T-helper 17 cell (primary cell): ENCODE measurements at regions not wholly inside any gene's neighbourhood (a gene's known extent, or its start where the extent isn't known, plus 50 kb on each side); places are given as distances from the start of the nearest gene placed in this dataset.

Experiments used
- ATAC-seq: fragments of 150-1000 bp; cut with Tn5 transposase; 2 replicates; pipeline ENCODE4 v1.10.0; 2021; ENCODE audit warnings: mild to moderate bottlenecking, moderate library complexity
- DNase-seq, 3 donors: peaks; one replicate each; pipeline versions ENCODE4 v3.0.0 to v3.0.0-alpha.2; 2020 to 2021
- H3K9me3 ChIP-seq: one replicate; pipeline ENCODE4 v1.7.0; 2013; ENCODE audit warnings: low read length, mild to moderate bottlenecking; ENCODE audit not compliant: control insufficient read depth, poor library complexity, severe bottlenecking
- H3K27ac Mint-ChIP-seq: one replicate; pipeline ENCODE4 v1.8.0; 2022; ENCODE audit warnings: mild to moderate bottlenecking, moderate library complexity, mixed read lengths
- H3K27me3 Mint-ChIP-seq: one replicate; pipeline ENCODE4 v1.8.0; 2022; ENCODE audit warnings: mixed read lengths
- H3K36me3 Mint-ChIP-seq: one replicate; pipeline ENCODE4 v1.8.0; 2022; ENCODE audit warnings: low read depth, mixed read lengths
- H3K4me1 Mint-ChIP-seq: one replicate; pipeline ENCODE4 v1.8.0; 2022; ENCODE audit warnings: mild to moderate bottlenecking, mixed read lengths
- H3K4me3 Mint-ChIP-seq: one replicate; pipeline ENCODE4 v1.8.0; 2022; ENCODE audit warnings: mild to moderate bottlenecking, moderate library complexity, mixed read lengths

GRCh38 chr7:13067036-13067435, 379.6 kb downstream of the ARL4A start:
- ATAC-seq (no peak), DNase-seq (no peak)
- H3K4me3 Mint-ChIP-seq, result no peak overlapping the region
- no peaks in the 10 kb centered on the region for H3K4me1 Mint-ChIP-seq
- no peaks in the 10 kb centered on the region for H3K36me3 Mint-ChIP-seq
- H3K27me3 Mint-ChIP-seq, result peaks cover 9% of the 10 kb centered on the region
- H3K9me3 ChIP-seq, result no peaks in the 10 kb centered on the region
- no peak overlapping the region for H3K27ac Mint-ChIP-seq

GRCh38 chr7:13068032-13068431, 380.6 kb downstream of the ARL4A start:
- no peaks in the 10 kb centered on the region for H3K9me3 ChIP-seq
- no peak overlapping the region for H3K4me3 Mint-ChIP-seq
- no peak overlapping the region for H3K27ac Mint-ChIP-seq
- no peak for DNase-seq
- no peaks in the 10 kb centered on the region for H3K36me3 Mint-ChIP-seq
- no peak for ATAC-seq
- peaks cover 9% of the 10 kb centered on the region for H3K27me3 Mint-ChIP-seq
- H3K4me1 Mint-ChIP-seq, result no peaks in the 10 kb centered on the region

GRCh38 chr7:13069841-13070240, 382.4 kb downstream of the ARL4A start:
- no peaks in the 10 kb centered on the region for H3K9me3 ChIP-seq
- no peak overlapping the region for H3K4me3 Mint-ChIP-seq
- peaks cover 9% of the 10 kb centered on the region for H3K27me3 Mint-ChIP-seq
- no peak overlapping the region for H3K27ac Mint-ChIP-seq
- ATAC-seq (no peak), DNase-seq (no peak)
- no peaks in the 10 kb centered on the region for H3K36me3 Mint-ChIP-seq
- peaks cover 3% of the 10 kb centered on the region for H3K4me1 Mint-ChIP-seq

GRCh38 chr7:13072014-13072413, 384.6 kb downstream of the ARL4A start:
- H3K27ac Mint-ChIP-seq, result no peak overlapping the region
- ATAC-seq (no peak), DNase-seq (no peak)
- peaks cover 13% of the 10 kb centered on the region for H3K27me3 Mint-ChIP-seq
- H3K36me3 Mint-ChIP-seq, result no peaks in the 10 kb centered on the region
- no peaks in the 10 kb centered on the region for H3K9me3 ChIP-seq
- H3K4me1 Mint-ChIP-seq, result peaks cover 3% of the 10 kb centered on the region
- H3K4me3 Mint-ChIP-seq, result no peak overlapping the region

- Mint-ChIP-seq H3K4me3 (no peak overlapping the region), H3K27me3 (peaks cover 21% of the 10 kb centered on the region), H3K27ac (no peak overlapping the region), H3K36me3 (peaks cover 3% of the 10 kb centered on the region), H3K4me1 (peaks cover 5% of the 10 kb centered on the region)
- H3K9me3 ChIP-seq, result no peaks in the 10 kb centered on the region
- DNase-seq, result no peak
- ATAC-seq, result no peak
These were observed 390.0 kb downstream of the ARL4A start for GRCh38 chr7:13077466-13077865.

GRCh38 chr7:13078105-13078504, 390.7 kb downstream of the ARL4A start:
- Mint-ChIP-seq H3K4me1 (peaks cover 5% of the 10 kb centered on the region), H3K4me3 (no peak overlapping the region), H3K27me3 (peaks cover 21% of the 10 kb centered on the region), H3K36me3 (peaks cover 3% of the 10 kb centered on the region), H3K27ac (no peak overlapping the region)
- ATAC-seq (no peak), DNase-seq (no peak)
- no peaks in the 10 kb centered on the region for H3K9me3 ChIP-seq

- Mint-ChIP-seq H3K4me3 (no peak overlapping the region), H3K4me1 (no peaks in the 10 kb centered on the region), H3K27ac (no peak overlapping the region), H3K27me3 (peaks cover 37% of the 10 kb centered on the region), H3K36me3 (peaks cover 3% of the 10 kb centered on the region)
- DNase-seq (no peak), ATAC-seq (no peak)
- no peaks in the 10 kb centered on the region for H3K9me3 ChIP-seq
These were observed 403.5 kb downstream of the ARL4A start for GRCh38 chr7:13090959-13091358.

GRCh38 chr7:13091974-13092707, 404.7 kb downstream of the ARL4A start:
- Mint-ChIP-seq H3K4me3 (no peak overlapping the region), H3K4me1 (no peaks in the 10 kb centered on the region), H3K27me3 (peaks cover 37% of the 10 kb centered on the region), H3K36me3 (peaks cover 3% of the 10 kb centered on the region), H3K27ac (no peak overlapping the region)
- H3K9me3 ChIP-seq, result no peaks in the 10 kb centered on the region
- DNase-seq, result no peak
- no peak for ATAC-seq

GRCh38 chr7:13092708-13093005, 405.2 kb downstream of the ARL4A start:
- no peaks in the 10 kb centered on the region for H3K9me3 ChIP-seq
- H3K27ac Mint-ChIP-seq, result no peak overlapping the region
- ATAC-seq (no peak), DNase-seq (no peak)
- no peak overlapping the region for H3K4me3 Mint-ChIP-seq
- peaks cover 3% of the 10 kb centered on the region for H3K36me3 Mint-ChIP-seq
- H3K27me3 Mint-ChIP-seq, result peaks cover 37% of the 10 kb centered on the region
- no peaks in the 10 kb centered on the region for H3K4me1 Mint-ChIP-seq

GRCh38 chr7:13093160-13093559, 405.7 kb downstream of the ARL4A start:
- DNase-seq (no peak), ATAC-seq (no peak)
- no peaks in the 10 kb centered on the region for H3K4me1 Mint-ChIP-seq
- peaks cover 3% of the 10 kb centered on the region for H3K36me3 Mint-ChIP-seq
- H3K4me3 Mint-ChIP-seq, result no peak overlapping the region
- H3K9me3 ChIP-seq, result no peaks in the 10 kb centered on the region
- peaks cover 38% of the 10 kb centered on the region for H3K27me3 Mint-ChIP-seq
- no peak overlapping the region for H3K27ac Mint-ChIP-seq

- no peak for ATAC-seq
- H3K4me1 Mint-ChIP-seq, result no peaks in the 10 kb centered on the region
These were observed 410.1 kb downstream of the ARL4A start for GRCh38 chr7:13097499-13097898.

GRCh38 chr7:13098161-13098560, 410.7 kb downstream of the ARL4A start:
- no peak for DNase-seq
- H3K4me3 Mint-ChIP-seq, result no peak overlapping the region
- no peak for ATAC-seq
- H3K36me3 Mint-ChIP-seq, result peaks cover 5% of the 10 kb centered on the region
- H3K27me3 Mint-ChIP-seq, result peaks cover 17% of the 10 kb centered on the region
- H3K9me3 ChIP-seq, result no peaks in the 10 kb centered on the region
- no peak overlapping the region for H3K27ac Mint-ChIP-seq
- no peaks in the 10 kb centered on the region for H3K4me1 Mint-ChIP-seq

More at GRCh38 chr7:13097499-13097898, 410.1 kb downstream of the ARL4A start:
- H3K9me3 ChIP-seq, result no peaks in the 10 kb centered on the region
- Mint-ChIP-seq H3K36me3 (peaks cover 5% of the 10 kb centered on the region), H3K27ac (no peak overlapping the region), H3K27me3 (peaks cover 24% of the 10 kb centered on the region), H3K4me3 (no peak overlapping the region)
- no peak for DNase-seq

GRCh38 chr7:13099154-13099795, 411.8 kb downstream of the ARL4A start:
- H3K4me3 Mint-ChIP-seq, result no peak overlapping the region
- DNase-seq (no peak), ATAC-seq (no peak)
- H3K9me3 ChIP-seq, result no peaks in the 10 kb centered on the region
- peaks cover 11% of the 10 kb centered on the region for H3K27me3 Mint-ChIP-seq
- H3K36me3 Mint-ChIP-seq, result peaks cover 5% of the 10 kb centered on the region
- peaks cover 2% of the 10 kb centered on the region for H3K4me1 Mint-ChIP-seq
- no peak overlapping the region for H3K27ac Mint-ChIP-seq

GRCh38 chr7:13104128-13104527, 416.7 kb downstream of the ARL4A start:
- Mint-ChIP-seq H3K27ac (no peak overlapping the region), H3K4me3 (no peak overlapping the region), H3K27me3 (no peaks in the 10 kb centered on the region), H3K4me1 (peaks cover 2% of the 10 kb centered on the region), H3K36me3 (no peaks in the 10 kb centered on the region)
- ATAC-seq (no peak), DNase-seq (no peak)
- no peaks in the 10 kb centered on the region for H3K9me3 ChIP-seq
